Subcutaneous abdominal adipose tissue (tissue), 5 donors: ENCODE measurements at regions not wholly inside any gene's neighbourhood (a gene's known extent, or its start where the extent isn't known, plus 50 kb on each side); places are given as distances from the start of the nearest gene placed in this dataset.

Experiments used
- H3K27ac ChIP-seq: one replicate; pipeline ENCODE4 v1.7.0; 2013; ENCODE audit warnings: low read depth, mild to moderate bottlenecking, inconsistent platforms, low read length, moderate library complexity
- H3K27me3 ChIP-seq, 5 donors: one replicate each; pipeline ENCODE4 v1.7.0; 2013; ENCODE audit warnings: low read length in 5 of 5, inconsistent platforms in 1 of 5; ENCODE audit not compliant: control insufficient read depth in 5 of 5, insufficient read depth in 4 of 5
- H3K36me3 ChIP-seq, 5 donors: one replicate each; pipeline ENCODE4 v1.7.0; 2013; ENCODE audit warnings: low read length in 5 of 5; ENCODE audit not compliant: control insufficient read depth in 5 of 5, insufficient read depth in 5 of 5
- H3K4me1 ChIP-seq, 5 donors: one replicate each; pipeline ENCODE4 v1.7.0; 2013; ENCODE audit warnings: low read length in 5 of 5, mild to moderate bottlenecking in 3 of 5, moderate library complexity in 1 of 5; ENCODE audit not compliant: control insufficient read depth in 5 of 5, insufficient read depth in 5 of 5
- H3K4me3 ChIP-seq, 5 donors: one replicate each; pipeline ENCODE4 v1.7.0; 2013; ENCODE audit warnings: low read length in 5 of 5, low read depth in 1 of 5
- H3K9ac ChIP-seq, 5 donors: one replicate each; pipeline ENCODE4 v1.7.0; 2013; ENCODE audit warnings: low read length in 5 of 5, mild to moderate bottlenecking in 4 of 5, moderate library complexity in 3 of 5
- H3K9me3 ChIP-seq, 5 donors: one replicate each; pipeline ENCODE4 v1.7.0; 2013; ENCODE audit warnings: low read length in 5 of 5; ENCODE audit not compliant: control insufficient read depth in 5 of 5
- donor health status: healthy.
- donor health status: healthy.
- donor health status: healthy.
- donor health status: healthy.
- donor health status: healthy.

GRCh38 chr10:113301342-113301984 is 251.4 kb upstream of the HABP2 start:
- Histone ChIP-seq H3K9me3 (no peaks in the 10 kb centered on the region), H3K9ac (no peak overlapping the region), H3K27ac (no peak overlapping the region), H3K4me1 (peaks cover 0 to 4% (median 0%) of the 10 kb centered on the region in 5 donors), H3K27me3 (no peaks in the 10 kb centered on the region), H3K4me3 (no peak overlapping the region), H3K36me3 (no peaks in the 10 kb centered on the region)

DNA sequence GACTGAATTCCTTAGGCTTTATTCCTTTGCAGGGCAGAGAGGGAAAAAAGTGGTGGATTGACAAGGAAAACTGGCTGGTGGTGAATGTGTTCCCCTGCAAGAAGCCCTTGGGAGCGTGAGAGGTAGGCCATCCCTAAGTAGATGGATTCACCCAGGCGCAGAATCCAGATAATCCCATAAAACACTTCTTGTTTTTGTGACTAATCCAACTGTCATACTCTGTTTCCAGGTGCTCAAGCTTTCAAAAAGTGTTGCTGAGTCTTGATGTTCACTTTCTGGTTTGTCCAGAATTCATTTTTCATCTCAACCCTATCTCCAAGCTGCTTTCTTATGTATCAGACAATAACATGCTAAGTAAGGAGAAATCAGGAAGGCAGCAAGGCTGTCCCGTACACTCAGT is 250.8 kb upstream of the HABP2 start:
- peaks cover 0 to 4% (median 0%) of the 10 kb centered on the region in 5 donors for H3K4me1 ChIP-seq
- H3K9me3 ChIP-seq: no peaks in the 10 kb centered on the region
- no peak overlapping the region for H3K27ac ChIP-seq
- H3K4me3 ChIP-seq: no peak overlapping the region
- H3K27me3 ChIP-seq: no peaks in the 10 kb centered on the region
- no peaks in the 10 kb centered on the region for H3K36me3 ChIP-seq
- no peak overlapping the region for H3K9ac ChIP-seq

- Histone ChIP-seq H3K4me1 (peaks cover 0 to 4% (median 0%) of the 10 kb centered on the region in 5 donors), H3K4me3 (no peak overlapping the region), H3K27ac (no peak overlapping the region), H3K36me3 (no peaks in the 10 kb centered on the region), H3K9me3 (no peaks in the 10 kb centered on the region), H3K27me3 (no peaks in the 10 kb centered on the region), H3K9ac (no peak overlapping the region)
These were observed 249.2 kb upstream of the HABP2 start for GRCh38 chr10:113303544-113304146.

- H3K4me1 ChIP-seq: peaks cover 0 to 4% (median 0%) of the 10 kb centered on the region in 5 donors
- H3K4me3 ChIP-seq: no peak overlapping the region
- no peaks in the 10 kb centered on the region for H3K27me3 ChIP-seq
- H3K9ac ChIP-seq: no peak overlapping the region
- H3K27ac ChIP-seq: no peak overlapping the region
- no peaks in the 10 kb centered on the region for H3K9me3 ChIP-seq
- H3K36me3 ChIP-seq: no peaks in the 10 kb centered on the region
These were observed 248.1 kb upstream of the HABP2 start for GRCh38 chr10:113304726-113305125.

GRCh38 chr10:113305871-113306270 is 247.0 kb upstream of the HABP2 start:
- H3K9me3 ChIP-seq: no peaks in the 10 kb centered on the region

GRCh38 chr10:113309791-113310190 is 243.1 kb upstream of the HABP2 start:
- Histone ChIP-seq H3K9me3 (no peaks in the 10 kb centered on the region), H3K4me1 (peaks cover 0 to 5% (median 0%) of the 10 kb centered on the region in 5 donors), H3K9ac (no peak overlapping the region), H3K36me3 (no peaks in the 10 kb centered on the region), H3K27me3 (no peaks in the 10 kb centered on the region), H3K27ac (no peak overlapping the region), H3K4me3 (no peak overlapping the region)

More at GRCh38 chr10:113305871-113306270, 247.0 kb upstream of the HABP2 start:
- Histone ChIP-seq H3K36me3 (no peaks in the 10 kb centered on the region), H3K27ac (no peak overlapping the region), H3K27me3 (no peaks in the 10 kb centered on the region), H3K4me1 (peaks cover 0 to 5% (median 0%) of the 10 kb centered on the region in 5 donors), H3K9ac (no peak overlapping the region), H3K4me3 (no peak overlapping the region)

DNA sequence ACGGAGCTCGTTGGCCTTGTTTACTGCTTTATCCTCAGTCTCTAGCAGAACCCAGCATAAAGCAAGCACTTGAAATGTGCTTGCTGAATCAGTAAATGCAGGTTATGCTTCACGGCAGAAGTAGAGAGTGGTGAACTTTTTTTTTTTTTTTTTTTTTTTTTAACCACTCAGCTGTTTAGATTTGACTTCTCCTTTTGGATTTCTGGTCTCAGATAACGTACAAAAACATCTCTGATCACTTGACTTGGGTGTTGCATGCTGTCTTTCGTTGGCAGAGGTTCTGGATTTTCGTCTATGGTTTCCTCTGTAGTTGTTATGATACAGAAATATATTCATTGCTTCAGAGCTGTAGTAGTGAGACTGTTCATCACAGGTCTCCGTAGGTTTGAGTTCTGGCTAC is 242.5 kb upstream of the HABP2 start:
- no peaks in the 10 kb centered on the region for H3K9me3 ChIP-seq
- H3K36me3 ChIP-seq: no peaks in the 10 kb centered on the region
- H3K4me1 ChIP-seq: peaks cover 0 to 5% (median 0%) of the 10 kb centered on the region in 5 donors
- no peak overlapping the region for H3K9ac ChIP-seq
- no peak overlapping the region for H3K27ac ChIP-seq
- H3K4me3 ChIP-seq: no peak overlapping the region
- H3K27me3 ChIP-seq: no peaks in the 10 kb centered on the region

GRCh38 chr10:113313048-113313602 is 239.7 kb upstream of the HABP2 start:
- H3K36me3 ChIP-seq: no peaks in the 10 kb centered on the region
- H3K4me1 ChIP-seq: peaks cover 0 to 5% (median 0%) of the 10 kb centered on the region in 5 donors
- H3K27ac ChIP-seq: no peak overlapping the region
- no peak overlapping the region for H3K4me3 ChIP-seq
- H3K9ac ChIP-seq: no peak overlapping the region
- H3K9me3 ChIP-seq: no peaks in the 10 kb centered on the region
- H3K27me3 ChIP-seq: no peaks in the 10 kb centered on the region

DNA sequence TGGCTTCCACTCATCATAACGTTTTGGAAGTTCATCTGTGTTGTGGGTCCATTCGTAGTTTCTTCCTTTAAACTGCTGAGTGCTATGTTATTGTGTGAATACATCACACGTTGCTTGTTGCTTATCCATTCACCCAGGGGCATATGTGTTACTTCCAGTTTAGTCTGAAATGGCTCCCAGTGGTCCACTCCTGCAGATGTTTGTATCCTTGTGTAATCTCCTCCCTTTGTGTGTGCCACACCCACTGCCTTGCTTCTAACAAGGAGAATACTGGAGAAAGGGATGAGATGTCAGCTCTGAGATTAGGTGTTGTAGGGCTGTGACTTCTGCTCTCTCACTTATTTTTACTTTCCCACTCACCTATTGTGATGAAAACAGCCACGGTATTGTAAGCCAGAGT is 239.1 kb upstream of the HABP2 start:
- Histone ChIP-seq H3K4me3 (no peak overlapping the region), H3K9ac (no peak overlapping the region), H3K4me1 (peaks cover 0 to 5% (median 0%) of the 10 kb centered on the region in 5 donors), H3K9me3 (no peaks in the 10 kb centered on the region), H3K36me3 (no peaks in the 10 kb centered on the region), H3K27ac (no peak overlapping the region), H3K27me3 (no peaks in the 10 kb centered on the region)

DNA sequence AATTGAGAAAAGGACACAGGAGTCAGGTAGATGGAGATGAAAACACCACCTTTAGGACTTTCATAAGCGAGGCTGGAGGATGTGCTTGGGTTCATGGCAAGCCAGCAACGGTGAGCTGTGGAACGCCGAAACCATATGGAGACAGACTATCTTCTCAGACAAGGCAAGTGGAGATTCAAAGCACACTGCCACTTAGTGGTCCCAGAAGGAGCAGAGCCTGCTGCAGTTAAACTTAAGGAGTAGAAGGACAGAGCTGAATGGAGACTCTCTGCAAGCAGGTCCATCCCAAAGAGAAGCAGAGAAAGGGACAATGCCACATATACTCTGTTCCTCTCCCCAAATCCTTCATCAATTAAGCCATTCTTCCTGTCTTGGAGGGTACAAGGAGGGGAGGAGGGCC is 236.3 kb upstream of the HABP2 start:
- Histone ChIP-seq H3K27me3 (no peaks in the 10 kb centered on the region), H3K36me3 (no peaks in the 10 kb centered on the region), H3K9ac (no peak overlapping the region), H3K27ac (no peak overlapping the region), H3K4me1 (peaks cover 0 to 9% (median 0%) of the 10 kb centered on the region in 5 donors), H3K4me3 (no peak overlapping the region), H3K9me3 (no peaks in the 10 kb centered on the region)
